Natural killer cell (primary cell): ENCODE measurements at regions not wholly inside any gene's neighbourhood (a gene's known extent, or its start where the extent isn't known, plus 50 kb on each side); places are given as distances from the start of the nearest gene placed in this dataset.

ENCODE experiments used
- ATAC-seq, 3 donors: fragments of 150-1000 bp in 2 of 3; fragments of 200-7000 bp in 1 of 3; cut with Tn5 transposase; 1 replicate in 1 of 3; 2 replicates in 2 of 3; pipeline ENCODE4 v1.10.0; 2021; ENCODE audit warnings: mild to moderate bottlenecking in 2 of 3, moderate library complexity in 2 of 3
- DNase-seq, 2 donors: peaks; one replicate each; pipeline versions ENCODE4 v3.0.0 to v3.0.0-alpha.2; 2013 to 2021; ENCODE audit warnings: mixed read lengths in 1 of 2
- H3K27ac ChIP-seq: one replicate; pipeline ENCODE4 v1.5.1; 2013; ENCODE audit warnings: mild to moderate bottlenecking, low read length
- H3K27me3 ChIP-seq: one replicate; pipeline ENCODE4 v1.6.1; 2013; ENCODE audit warnings: low read length; ENCODE audit not compliant: control insufficient read depth, insufficient read depth
- H3K36me3 ChIP-seq: one replicate; pipeline ENCODE4 v1.6.1; 2013; ENCODE audit warnings: low read length; ENCODE audit not compliant: control insufficient read depth, insufficient read depth
- H3K4me1 ChIP-seq: one replicate; pipeline ENCODE4 v1.6.1; 2013; ENCODE audit warnings: low read length; ENCODE audit not compliant: control insufficient read depth, insufficient read depth
- H3K4me3 ChIP-seq: one replicate; pipeline ENCODE4 v1.5.1; 2013; ENCODE audit warnings: low read length
- H3K9me3 ChIP-seq: one replicate; pipeline ENCODE4 v1.6.1; 2013; ENCODE audit warnings: low read length; ENCODE audit not compliant: control insufficient read depth, insufficient read depth
- H3K27ac Mint-ChIP-seq, 2 donors: one replicate each; pipeline ENCODE4 v1.8.0; 2022; ENCODE audit warnings: mild to moderate bottlenecking in 2 of 2, mixed read lengths in 2 of 2, moderate library complexity in 1 of 2
- H3K27me3 Mint-ChIP-seq, 2 donors: one replicate each; pipeline ENCODE4 v1.8.0; 2022; ENCODE audit warnings: low read depth in 2 of 2, mixed read lengths in 2 of 2
- H3K36me3 Mint-ChIP-seq: one replicate; pipeline ENCODE4 v1.8.0; 2022; ENCODE audit warnings: mixed read lengths
- H3K4me1 Mint-ChIP-seq, 2 donors: one replicate each; pipeline ENCODE4 v1.8.0; 2022; ENCODE audit warnings: mixed read lengths in 2 of 2
- H3K4me3 Mint-ChIP-seq: one replicate; pipeline ENCODE4 v1.8.0; 2022; ENCODE audit warnings: mild to moderate bottlenecking, moderate library complexity, mixed read lengths
- H3K9me3 Mint-ChIP-seq, 2 donors: one replicate each; pipeline ENCODE4 v1.8.0; 2022; ENCODE audit warnings: mixed read lengths in 2 of 2
- CTCF ChIP-seq: fragments of 200-600 bp; IDR thresholded peaks from one replicate; pipeline ENCODE4 v1.8.0; 2022; ENCODE audit warnings: antibody characterized with exemption
- WGBS: methylation state at CpG from one replicate; pipeline ENCODE4 v1.1.7; 2013; ENCODE audit warnings: missing lambda C conversion rate; ENCODE audit not compliant: insufficient coverage; 5-methylcytosine and 5-hydroxymethylcytosine counted together
- intact Hi-C: fragments of 100-400 bp; cut with micrococcal nuclease; formaldehyde crosslinking; loops from one replicate; pipeline ENCODE4 v1.14.2; 2022

- Histone ChIP-seq H3K4me3 (no peak overlapping the region), H3K36me3 (no peaks in the 10 kb centered on the region), H3K27ac (no peak overlapping the region), H3K4me1 (no peaks in the 10 kb centered on the region), H3K9me3 (no peaks in the 10 kb centered on the region), H3K27me3 (no peaks in the 10 kb centered on the region)
- ATAC-seq = no peak
- peaks cover 5 to 12% of the 10 kb centered on the region in 2 donors for H3K9me3 Mint-ChIP-seq
- peaks cover 0 to 4% of the 10 kb centered on the region in 2 donors for H3K27me3 Mint-ChIP-seq
- intact Hi-C loops = no loop called here
- TF ChIP-seq CTCF = no peak
- no peak for DNase-seq
- WGBS = 94% methylated on average over 2 of the region's 3 CpGs
- H3K36me3 Mint-ChIP-seq = peaks cover 8% of the 10 kb centered on the region
- H3K4me3 Mint-ChIP-seq = no peak overlapping the region
- no peak overlapping the region for H3K27ac Mint-ChIP-seq
- no peaks in the 10 kb centered on the region for H3K4me1 Mint-ChIP-seq
Observed at GRCh38 chr5:38613490-38613889, 57.0 kb upstream of the LIFR start.

- TF ChIP-seq CTCF = no peak
- no peak for ATAC-seq
- H3K4me3 ChIP-seq = no peak overlapping the region
- Mint-ChIP-seq H3K36me3 (peaks cover 15% of the 10 kb centered on the region), H3K4me1 (no peaks in the 10 kb centered on the region), H3K4me3 (no peak overlapping the region), H3K27ac (no peak overlapping the region), H3K9me3 (peaks cover 8 to 18% of the 10 kb centered on the region in 2 donors), H3K27me3 (peaks cover 0 to 4% of the 10 kb centered on the region in 2 donors)
- no peak overlapping the region for H3K27ac ChIP-seq
- H3K27me3 ChIP-seq = no peaks in the 10 kb centered on the region
- H3K36me3 ChIP-seq = no peaks in the 10 kb centered on the region
- intact Hi-C loops = no loop called here
- H3K9me3 ChIP-seq = no peaks in the 10 kb centered on the region
- DNase-seq = no peak
- H3K4me1 ChIP-seq = no peaks in the 10 kb centered on the region
- 76% methylated on average over 5 of the region's 5 CpGs for whole genome bisulfite sequencing
Observed at GRCh38 chr5:38613992-38614836, 57.8 kb upstream of the LIFR start.

- no peaks in the 10 kb centered on the region for H3K27me3 ChIP-seq
- WGBS = 86% methylated on average over 1 of the region's 1 CpG
- ATAC-seq (no peak), DNase-seq (no peak)
- H3K4me1 ChIP-seq = no peaks in the 10 kb centered on the region
- H3K36me3 ChIP-seq = no peaks in the 10 kb centered on the region
- Mint-ChIP-seq H3K4me3 (no peak overlapping the region), H3K36me3 (peaks cover 15% of the 10 kb centered on the region), H3K4me1 (no peaks in the 10 kb centered on the region), H3K27ac (no peak overlapping the region), H3K27me3 (no peaks in the 10 kb centered on the region), H3K9me3 (peaks cover 8 to 19% of the 10 kb centered on the region in 2 donors)
- peaks cover 6% of the 10 kb centered on the region for H3K9me3 ChIP-seq
- no peak overlapping the region for H3K4me3 ChIP-seq
- TF ChIP-seq CTCF = no peak
- intact Hi-C loops = no loop called here
- no peak overlapping the region for H3K27ac ChIP-seq
Observed at GRCh38 chr5:38615042-38615441, 58.6 kb upstream of the LIFR start.
